K562 (cell line): ENCODE measurements at regions not wholly inside any gene's neighbourhood (a gene's known extent, or its start where the extent isn't known, plus 50 kb on each side); places are given as distances from the start of the nearest gene placed in this dataset.

Experiments used
- ATAC-seq: fragments of 200-7000 bp; cut with Tn5 transposase; 3 replicates; pipeline ENCODE4 v1.9.1; 2020; ENCODE audit warnings: moderate library complexity
- BruUV-seq: library from RNA; stranded (reverse); fragments of 400-500 nt; replicated peaks from 2 replicates; lab custom pipeline; 2021; lab: Mats Ljungman, UMichigan
- CTCF ChIA-PET: fragments of 300-600 bp; formaldehyde crosslinking; extraction: SDS; loops from one replicate; lab custom pipeline; 2021; ENCODE audit warnings: low intra/inter-chr PET ratio; lab: Yijun Ruan, JAX
- POLR2A ChIA-PET: fragments of 300-600, 350-650 bp; sonication (Branson Sonifier 250); formaldehyde crosslinking; extraction: SDS; loops from one replicate; lab custom pipeline; 2021; ENCODE audit warnings: antibody characterized with exemption, inconsistent platforms; lab: Yijun Ruan, JAX
- DNase-seq, 4 experiments: peaks; one replicate each; pipeline versions ENCODE4 v3.0.0 to v3.0.0-alpha.2; 2011 to 2018; ENCODE audit warnings: low spot score in 3 of 4, mixed read lengths in 3 of 4; ENCODE audit errors: extremely low read depth in 1 of 4
- FAIRE-seq: peaks from 2 replicates; lab custom pipeline; 2011; peaks lifted over from hg19 to GRCh38; lab: Jason Lieb, UNC
- H2AFZ ChIP-seq: 2 replicates; pipeline ENCODE4 v1.6.0; 2011; ENCODE audit warnings: low read depth, low read length, control low read depth, inconsistent platforms
- H3K27ac ChIP-seq: fragments of 200-600 bp; 3 replicates; pipeline ENCODE4 v1.8.0; 2011; ENCODE audit warnings: low read depth, mild to moderate bottlenecking, control low read depth, inconsistent platforms, low read length, moderate library complexity, mixed read lengths; ENCODE audit errors: extremely low read depth
- H3K27me3 ChIP-seq, 2 experiments: fragments of 300-600 bp in 1 of 2; 2 replicates in 1 of 2; 3 replicates in 1 of 2; pipeline versions ENCODE4 v1.6.0 to v1.8.0; 2011; ENCODE audit warnings: inconsistent platforms in 2 of 2, low read length in 2 of 2, mild to moderate bottlenecking in 1 of 2, mixed read lengths in 1 of 2, moderate library complexity in 1 of 2; ENCODE audit not compliant: control insufficient read depth in 2 of 2, insufficient read depth in 2 of 2
- H3K36me3 ChIP-seq: fragments of 300-600 bp; 3 replicates; pipeline ENCODE4 v1.8.0; 2011; ENCODE audit warnings: mild to moderate bottlenecking, low read length, inconsistent platforms; ENCODE audit not compliant: control insufficient read depth, insufficient read depth
- H3K4me1 ChIP-seq, 2 experiments: fragments of 200-600 bp in 1 of 2; replicated peaks in 1 of 2; 2 replicates in 1 of 2; 3 replicates in 1 of 2; pipeline versions ENCODE4 v1.5.1 to v1.8.0; 2011; ENCODE audit warnings: inconsistent platforms in 2 of 2, low read length in 2 of 2, mild to moderate bottlenecking in 1 of 2, mixed read lengths in 1 of 2, moderate library complexity in 1 of 2; ENCODE audit not compliant: control insufficient read depth in 2 of 2, insufficient read depth in 2 of 2
- H3K4me2 ChIP-seq: 2 replicates; pipeline ENCODE4 v1.6.1; 2011; ENCODE audit warnings: low read length, control low read depth, inconsistent platforms, mixed read lengths; ENCODE audit not compliant: insufficient read depth
- H3K4me3 ChIP-seq: fragments of 200-600 bp; sonication (generic), shearing (Covaris generic); 2 replicates; pipeline ENCODE4 v1.5.1; 2016; ENCODE audit warnings: control low read depth, inconsistent platforms
- H3K79me2 ChIP-seq: fragments of 200-600 bp; 3 replicates; pipeline ENCODE4 v1.8.0; 2011; ENCODE audit warnings: low read length, inconsistent platforms; ENCODE audit not compliant: control insufficient read depth, insufficient read depth
- H3K9ac ChIP-seq, 2 experiments: 2 replicates each; pipeline versions ENCODE4 v1.6.0 to v1.6.1; 2011; ENCODE audit warnings: low read depth in 2 of 2, low read length in 2 of 2, control low read depth in 1 of 2, inconsistent platforms in 1 of 2, mild to moderate bottlenecking in 1 of 2, mixed read lengths in 1 of 2; ENCODE audit not compliant: insufficient read depth in 1 of 2
- H3K9me1 ChIP-seq: one replicate; pipeline ENCODE4 v1.6.0; 2011; ENCODE audit warnings: inconsistent platforms, mild to moderate bottlenecking, low read length, moderate library complexity; ENCODE audit not compliant: control insufficient read depth, insufficient read depth
- H3K9me3 ChIP-seq: replicated peaks from 2 replicates; pipeline ENCODE4 v1.5.1; 2011; ENCODE audit warnings: low read depth, low read length, inconsistent platforms; ENCODE audit not compliant: control insufficient read depth, insufficient read depth
- H4K20me1 ChIP-seq: replicated peaks from 2 replicates; pipeline ENCODE4 v1.6.1; 2011; ENCODE audit warnings: low read length, inconsistent platforms, mixed read lengths; ENCODE audit not compliant: control insufficient read depth, insufficient read depth
- CEBPB ChIP-seq: fragments of 450-650 bp; IDR thresholded peaks from 2 replicates; pipeline ENCODE4 v1.6.1; 2016; ENCODE audit warnings: missing genetic modification characterization, missing compliant biosample characterization
- CLOCK ChIP-seq: fragments of 250-450 bp; sonication (Bioruptor Pico); IDR thresholded peaks from 2 replicates; pipeline ENCODE4 v1.4.0; 2020; ENCODE audit warnings: mild to moderate bottlenecking, moderate library complexity, borderline replicate concordance
- ETV1 ChIP-seq: fragments of 450-650 bp; conservative IDR thresholded peaks from 2 replicates; pipeline ENCODE4 v1.6.1; 2016; ENCODE audit warnings: missing genetic modification characterization, control low read depth, low read depth, missing compliant biosample characterization
- GTF2F1 ChIP-seq: IDR thresholded peaks from 2 replicates; pipeline ENCODE4 v1.6.1; 2011; ENCODE audit warnings: low read depth, low read length, improper control_type of control experiment
- HDAC3 ChIP-seq: fragments of 450-650 bp; IDR thresholded peaks from 2 replicates; pipeline ENCODE4 v1.6.1; 2018; ENCODE audit warnings: borderline replicate concordance, mild to moderate bottlenecking, moderate library complexity; ENCODE audit not compliant: partially characterized antibody
- HDGF ChIP-seq: fragments of 450-650 bp; IDR thresholded peaks from 2 replicates; pipeline ENCODE4 v1.6.1; 2016
- JUND ChIP-seq, 2 experiments: IDR thresholded peaks; 2 replicates in 1 of 2; 3 replicates in 1 of 2; pipeline ENCODE4 v1.6.1; 2011; ENCODE audit warnings: borderline replicate concordance in 2 of 2, low read depth in 2 of 2, low read length in 2 of 2, improper control_type of control experiment in 1 of 2, missing biosample characterization in 1 of 2, missing genetic modification characterization in 1 of 2, missing genetic modification reagents in 1 of 2
- PHB2 ChIP-seq: fragments of 450-650 bp; IDR thresholded peaks from 2 replicates; pipeline ENCODE4 v1.6.1; 2017; ENCODE audit warnings: low read depth
- PTRF ChIP-seq: fragments of 450-650 bp; IDR thresholded peaks from 2 replicates; pipeline ENCODE4 v1.6.1; 2016; ENCODE audit warnings: mild to moderate bottlenecking, missing genetic modification characterization, missing compliant biosample characterization
- RB1 ChIP-seq: fragments of 450-650 bp; IDR thresholded peaks from 2 replicates; pipeline ENCODE4 v1.6.1; 2017; ENCODE audit warnings: low read depth, mild to moderate bottlenecking
- TCF3 ChIP-seq: sonication (generic); formaldehyde crosslinking; IDR thresholded peaks from 2 replicates; pipeline ENCODE4 v1.4.0; 2020; ENCODE audit warnings: mild to moderate bottlenecking, missing genetic modification reagents
- TCF7L2 ChIP-seq: fragments of 150-350 bp; IDR thresholded peaks from 2 replicates; pipeline ENCODE4 v1.6.1; 2016; ENCODE audit warnings: low read depth, mild to moderate bottlenecking, low read length, moderate library complexity
- ZMIZ1 ChIP-seq, 2 experiments: fragments of 150-350 bp in 1 of 2; IDR thresholded peaks; 2 replicates each; pipeline ENCODE4 v1.6.1; 2012 to 2016; ENCODE audit warnings: low read depth in 2 of 2, low read length in 2 of 2, mild to moderate bottlenecking in 1 of 2, moderate library complexity in 1 of 2
- ZNF165 ChIP-seq: fragments of 250-450 bp; sonication (Bioruptor Pico); IDR thresholded peaks from 2 replicates; pipeline ENCODE4 v1.4.0; 2020; ENCODE audit warnings: borderline replicate concordance
- ZNF398 ChIP-seq: fragments of 250-450 bp; sonication (Bioruptor Pico); IDR thresholded peaks from 2 replicates; pipeline ENCODE4 v1.8.0; 2021; ENCODE audit warnings: moderate library complexity, mild to moderate bottlenecking, inconsistent platforms
- WGBS: fragments of 100-300 bp; shearing (Covaris generic); methylation state at CpG from one replicate; pipeline ENCODE4 v1.1.6; 2016; ENCODE audit warnings: low coverage, mixed read lengths; ENCODE audit not compliant: insufficient coverage; ENCODE audit errors: missing lambda C conversion rate; 5-methylcytosine and 5-hydroxymethylcytosine counted together
- in situ Hi-C: fragments of 300-500 bp; cut with MboI; formaldehyde crosslinking; loops from 4 replicates; pipeline ENCODE4 v1.15.0; 2018; ENCODE audit warnings: inconsistent platforms, mixed read lengths
- intact Hi-C: fragments of 100-400 bp; cut with micrococcal nuclease; formaldehyde crosslinking; loops from 2 replicates; pipeline ENCODE4 v1.14.2; 2022

- FAIRE-seq (no peak), DNase-seq (no peak), ATAC-seq (no peak)
- POLR2A ChIA-PET, result no interaction called here
- H3K9me1 ChIP-seq, result no peaks in the 10 kb centered on the region
- H3K9me3 ChIP-seq, result no peaks in the 10 kb centered on the region
- no peaks in the 10 kb centered on the region for H3K79me2 ChIP-seq
- CTCF ChIA-PET, result no interaction called here
- H4K20me1 ChIP-seq, result no peaks in the 10 kb centered on the region
- no peak overlapping the region for H3K9ac ChIP-seq
- H3K4me1 ChIP-seq, result no peaks in the 10 kb centered on the region
- no peak overlapping the region for H3K4me2 ChIP-seq
- no peak overlapping the region for H3K27ac ChIP-seq
- H3K27me3 ChIP-seq, result no peaks in the 10 kb centered on the region
- BruUV-seq, result no TSS peak
- in situ Hi-C loops (no loop called here), intact Hi-C loops (no loop called here)
- 0% methylated on average over 2 of the region's 2 CpGs for WGBS
- no peak overlapping the region for H2AFZ ChIP-seq
- no peaks in the 10 kb centered on the region for H3K36me3 ChIP-seq
- H3K4me3 ChIP-seq, result no peak overlapping the region
- TF ChIP-seq RB1 (no peak), TCF7L2 (no peak), ZNF398 (CRISPR knock-in tag) (no peak), HDGF (no peak), ETV1 (tag) (no peak), GTF2F1 (no peak), CEBPB (tag) (no peak), HDAC3 (no peak), ZMIZ1 (IDR thresholded peaks at IDR 0.05; ENCODE audit: low read depth in 2 of 2, low read length in 2 of 2) (no peak), JUND (IDR thresholded peaks at IDR 0.05; ENCODE audit: borderline replicate concordance, low read depth, low read length) (no peak), JUND (tag; IDR thresholded peaks at IDR 0.05; ENCODE audit: borderline replicate concordance, low read depth, low read length) (no peak), PHB2 (no peak), PTRF (tag) (no peak), CLOCK (no peak), ZNF165 (CRISPR knock-in tag) (no peak), TCF3 (no peak)
Observed at GRCh38 chr2:66885775-66886383, 451.0 kb downstream of the MEIS1 start.
